ENCODE measurements at regions not wholly inside any gene's neighbourhood (a gene's known extent, or its start where the extent isn't known, plus 50 kb on each side); places are given as distances from the start of the nearest gene placed in this dataset.
A peak's percentile ranks its signal among the peaks of the same experiment; 100 is the strongest.

DNA sequence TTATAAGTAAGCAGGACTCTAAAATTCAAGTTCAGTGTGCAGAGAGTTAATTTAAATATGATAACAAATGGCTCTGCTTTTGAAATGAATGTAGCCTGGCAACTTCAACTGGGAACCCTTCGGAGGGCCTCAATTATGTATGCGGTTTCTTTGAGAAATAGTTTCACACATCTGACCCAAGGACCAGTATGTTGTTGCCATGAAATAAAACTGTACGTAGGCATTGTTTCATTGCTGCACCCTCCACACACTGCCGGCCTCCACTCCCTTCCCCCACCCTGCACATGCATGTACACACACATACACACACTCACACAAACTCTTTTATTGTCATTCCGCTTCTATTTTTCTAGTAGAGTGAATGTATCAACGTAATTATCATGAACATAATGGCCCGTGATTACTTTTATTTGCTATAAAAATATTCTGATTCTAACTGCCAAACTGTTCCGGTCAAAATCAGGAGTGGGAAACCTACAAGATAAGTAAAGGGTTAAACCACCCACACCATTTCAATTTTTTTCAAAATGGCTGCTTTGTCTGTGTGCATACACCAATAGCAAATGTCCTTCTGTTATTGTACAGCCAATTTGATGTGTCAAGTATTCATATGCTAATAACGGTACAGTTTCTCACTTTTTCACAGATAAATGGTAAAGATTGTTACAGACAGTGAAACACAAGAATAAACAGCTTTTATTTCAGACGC lies 215.5 kb upstream of the TMEM161B start:
- no peaks in the 10 kb centered on the region for H4K20me1 ChIP-seq (replicated peaks in 1 of 2; ENCODE audit: control insufficient read depth in 1 of 2, insufficient read depth in 2 of 2, low read length in 2 of 2)
- no peak overlapping the region for H3K4ac ChIP-seq (replicated peaks; ENCODE audit: insufficient read length, low read depth, low read length)
- H3K23me2 ChIP-seq (ENCODE audit: low read depth, low read length), result no peaks in the 10 kb centered on the region
- no peak overlapping the region for H2AK5ac ChIP-seq (ENCODE audit: low read depth, low read length)
- H3K36me3 ChIP-seq (ENCODE audit: control insufficient read depth in 2 of 4, insufficient read depth in 4 of 4, low read length in 3 of 4), result no peaks in the 10 kb centered on the region
- no peak overlapping the region for H4K91ac ChIP-seq (replicated peaks; ENCODE audit: insufficient read length, low read length)
- H3K4me1 ChIP-seq (replicated peaks in 1 of 4; ENCODE audit: control insufficient read depth in 3 of 4, insufficient read depth in 4 of 4, low read length in 3 of 4), result peaks cover 0 to 5% (median 2%) of the 10 kb centered on the region in 4 experiments; a peak in 3 of 7 replicates
- no peak for DNase-seq (ENCODE audit: low read depth in 1 of 2, low spot score in 2 of 2)
- H2BK15ac ChIP-seq (ENCODE audit: low read length), result no peak overlapping the region
- H3K27ac ChIP-seq (ENCODE audit: low read depth, low read length), result no peak overlapping the region
- no peak for FAIRE-seq
- no peak overlapping the region for H3K14ac ChIP-seq (ENCODE audit: insufficient read length)
- no peaks in the 10 kb centered on the region for H3K27me3 ChIP-seq (replicated peaks in 1 of 4; ENCODE audit: control insufficient read depth in 3 of 4, extremely low read depth in 1 of 4, insufficient read depth in 3 of 4, low read length in 3 of 4)
- no peak overlapping the region for H3K9ac ChIP-seq (replicated peaks in 1 of 4; ENCODE audit: extremely low read depth in 1 of 4, low read depth in 3 of 4, low read length in 3 of 4)
- H3K4me2 ChIP-seq (ENCODE audit: insufficient read depth in 1 of 2, low read depth in 2 of 2, low read length in 2 of 2), result peak overlapping the region in 1 of 2 experiments; percentile 10; a peak in 3 of 4 replicates
- peak; percentile 3; the same call in 1 of the 2 replicates for TF ChIP-seq SP2 (IDR thresholded peaks at IDR 0.05; ENCODE audit: low read length)
- TF ChIP-seq RAD21 (IDR thresholded peaks at IDR 0.05 in 1 of 2, conservative IDR thresholded peaks at IDR 0.05 in 1 of 2; ENCODE audit: low read depth in 2 of 2, low read length in 2 of 2), result no peak
- 0 out of 2 replicates have a peak, but pooled peaks have one; percentile 17 for TF ChIP-seq YY1 (IDR thresholded peaks at IDR 0.05; ENCODE audit: low read depth, low read length)
- H2BK12ac ChIP-seq (ENCODE audit: low read depth, low read length), result no peak overlapping the region
- H3K56ac ChIP-seq (replicated peaks; ENCODE audit: insufficient read length, low read depth, low read length), result no peak overlapping the region
- no peak overlapping the region for H3K23ac ChIP-seq (ENCODE audit: insufficient read length)
- ChIA-PET CTCF (ENCODE audit: partially characterized antibody) (interaction anchor here (1.1 kb wide), 1 partner anchor 9 kb away, joined by 3 read pairs; no protein-coding TSS in a partner anchor), POLR2A (ENCODE audit: partially characterized antibody) (no interaction called here)
- no peaks in the 10 kb centered on the region for H3K79me2 ChIP-seq (ENCODE audit: control insufficient read depth in 1 of 2, insufficient read depth in 2 of 2, low read length in 2 of 2)
- H3K9me3 ChIP-seq (ENCODE audit: insufficient read depth in 2 of 2, low read depth in 1 of 2, low read length in 1 of 2), result no peaks in the 10 kb centered on the region
- H2BK5ac ChIP-seq (ENCODE audit: low read depth, low read length), result no peak overlapping the region
- H3K4me3 ChIP-seq (ENCODE audit: extremely low read depth in 1 of 4, insufficient read depth in 2 of 4, low read depth in 3 of 4, low read length in 4 of 4), result no peak overlapping the region
- H2BK20ac ChIP-seq (ENCODE audit: low read length), result no peak overlapping the region
- H4K8ac ChIP-seq (ENCODE audit: extremely low read depth, insufficient read depth, low read length), result no peak overlapping the region; the same call in 1 of the 2 replicates
- H2AFZ ChIP-seq (ENCODE audit: low read length), result no peak overlapping the region
- WGBS, 2 experiments (ENCODE audit: extremely low coverage in 1 of 2, insufficient coverage in 1 of 2, insufficient read length in 1 of 2, insufficient replicate concordance in 2 of 2, low coverage in 1 of 2, low lambda C conversion rate in 2 of 2, missing lambda C conversion rate in 1 of 2), result 81% methylated on average over 10 of the region's 10 CpGs; no CpG with 5 or more reads in 1 of the 2 experiments
- no peak overlapping the region for H3K18ac ChIP-seq (ENCODE audit: extremely low read depth, low read length)
- no peak overlapping the region for H2BK120ac ChIP-seq (replicated peaks; ENCODE audit: low read depth, low read length)
- H4K5ac ChIP-seq (ENCODE audit: insufficient read length, low read depth, low read length), result no peak overlapping the region
- H3K79me1 ChIP-seq (ENCODE audit: low read depth, low read length), result no peaks in the 10 kb centered on the region
